ENCODE measurements at regions not wholly inside any gene's neighbourhood (a gene's known extent, or its start where the extent isn't known, plus 50 kb on each side); places are given as distances from the start of the nearest gene placed in this dataset.

GRCh38 chr12:107912421-107913004, 138.0 kb downstream of the ASCL4 start:
- Histone ChIP-seq H3K36me3 (ENCODE audit: low read depth) (no peaks in the 10 kb centered on the region), H3K9me3 (no peaks in the 10 kb centered on the region), H3K4me1 (ENCODE audit: low read depth) (no peaks in the 10 kb centered on the region), H3K4me3 (no peak overlapping the region)
- ATAC-seq (peak; percentile 77), DNase-seq (peak; percentile 40 to 53 (median 48))
- intact Hi-C loops (cut with DNase I, micrococcal nuclease): no loop called here
- TF ChIP-seq CTCF (IDR thresholded peaks at IDR 0.05): peak; percentile 48

DNA sequence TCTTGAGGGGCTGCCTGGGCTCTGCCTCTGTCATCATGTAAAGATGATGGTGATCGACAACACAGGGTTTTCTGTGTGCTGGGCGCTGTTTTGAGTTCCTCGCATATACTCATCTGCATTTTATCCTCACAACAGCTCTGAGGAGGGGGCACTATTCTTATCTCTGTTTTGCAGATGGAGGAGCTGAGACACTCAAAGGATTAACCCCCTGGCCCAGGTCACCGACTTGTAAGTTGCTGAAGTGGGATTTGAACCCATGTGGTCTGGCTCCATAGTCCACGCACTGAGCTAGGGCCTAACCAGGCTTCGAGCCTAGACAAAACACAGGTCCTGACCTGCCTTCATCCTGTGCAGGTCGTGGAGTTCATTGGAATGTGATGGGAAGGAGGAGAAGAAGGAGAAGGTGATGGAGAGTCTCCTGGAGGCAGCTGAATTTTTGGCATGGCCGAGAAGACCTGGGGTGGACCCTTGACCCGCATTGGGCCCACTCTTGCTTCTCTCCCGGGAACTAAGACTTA, 140.0 kb downstream of the ASCL4 start:
- intact Hi-C loops (cut with DNase I, micrococcal nuclease): no loop called here
- no peaks in the 10 kb centered on the region for H3K36me3 ChIP-seq (ENCODE audit: low read depth)
- H3K4me1 ChIP-seq (ENCODE audit: low read depth): no peaks in the 10 kb centered on the region
- no peak for TF ChIP-seq CTCF (IDR thresholded peaks at IDR 0.05)
- H3K9me3 ChIP-seq: no peaks in the 10 kb centered on the region
- no peak for ATAC-seq
- H3K4me3 ChIP-seq: no peak overlapping the region
- DNase-seq: no peak

DNA sequence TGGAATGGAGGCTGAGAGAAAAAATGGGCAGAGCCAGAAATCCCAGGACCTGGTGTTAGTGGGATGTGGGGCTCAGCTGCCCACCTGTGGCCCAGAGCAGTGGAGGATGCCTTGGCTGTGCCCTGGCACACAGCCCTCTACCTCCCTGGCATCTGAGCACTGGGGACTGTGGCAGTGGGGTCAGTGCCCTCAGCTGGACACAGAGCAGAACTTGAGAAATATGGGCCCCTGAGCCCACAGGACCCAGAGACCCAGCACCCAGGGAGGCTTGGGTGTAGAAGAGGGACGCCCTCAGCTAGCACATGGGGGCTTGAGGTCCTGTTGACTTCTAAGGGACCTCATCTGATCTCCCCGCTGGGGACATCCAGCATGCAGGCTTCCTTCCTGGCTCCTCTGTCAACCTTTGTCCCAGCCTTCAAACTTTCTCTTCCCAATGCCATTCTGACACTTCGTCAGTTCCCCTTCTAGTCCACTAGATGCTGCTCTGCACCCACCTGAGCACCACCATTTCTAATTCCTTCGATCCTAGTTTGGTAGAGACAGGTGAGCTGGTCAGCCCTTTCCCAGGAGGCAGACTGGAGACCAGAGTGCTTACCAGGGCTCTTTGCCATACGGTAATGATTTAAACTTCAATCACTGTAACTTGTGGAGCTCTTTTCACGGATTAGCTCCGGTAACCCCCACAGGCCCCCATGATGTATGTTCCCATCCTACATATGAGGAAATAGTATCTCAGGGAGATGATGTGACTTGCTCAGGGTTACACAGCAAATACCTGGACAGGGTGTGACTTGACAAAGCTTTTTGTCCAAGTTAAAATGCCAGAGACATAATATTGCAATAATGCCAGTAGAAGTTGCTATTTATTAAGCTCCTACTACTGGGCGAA, 143.7 kb downstream of the ASCL4 start:
- TF ChIP-seq CTCF (IDR thresholded peaks at IDR 0.05): no peak
- Histone ChIP-seq H3K4me1 (ENCODE audit: low read depth) (no peaks in the 10 kb centered on the region), H3K36me3 (ENCODE audit: low read depth) (no peaks in the 10 kb centered on the region), H3K9me3 (no peaks in the 10 kb centered on the region), H3K4me3 (no peak overlapping the region)
- no peak for DNase-seq
- ATAC-seq: peak; percentile 53
- intact Hi-C loops (cut with DNase I, micrococcal nuclease): no loop called here

- no peaks in the 10 kb centered on the region for H3K36me3 ChIP-seq (ENCODE audit: low read depth)
- H3K4me3 ChIP-seq: no peak overlapping the region
- no peaks in the 10 kb centered on the region for H3K4me1 ChIP-seq (ENCODE audit: low read depth)
- ATAC-seq (no peak), DNase-seq (no peak)
- no peaks in the 10 kb centered on the region for H3K9me3 ChIP-seq
- intact Hi-C loops (cut with DNase I, micrococcal nuclease): no loop called here
- TF ChIP-seq CTCF (IDR thresholded peaks at IDR 0.05): no peak
Measured at GRCh38 chr12:107921062-107921461, 146.6 kb downstream of the ASCL4 start.

DNA sequence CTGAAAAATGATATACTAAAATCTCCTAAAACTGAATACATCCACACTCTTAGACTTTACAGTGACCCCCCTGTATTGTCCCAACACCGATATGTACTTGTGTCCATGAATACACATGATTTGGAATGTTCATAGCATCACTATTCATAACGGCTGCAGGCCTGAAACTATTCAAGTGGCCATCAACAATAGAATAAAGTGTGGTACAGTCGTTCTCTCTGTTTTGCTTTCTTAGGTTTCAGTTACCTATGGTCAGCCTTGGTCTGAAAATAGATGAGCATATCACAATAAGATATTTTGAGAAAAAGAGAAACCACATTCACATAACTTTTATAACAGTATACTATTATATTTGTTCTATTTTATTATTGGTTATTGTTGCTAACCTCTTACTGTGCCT, 150.6 kb downstream of the ASCL4 start:
- no peak for TF ChIP-seq CTCF (IDR thresholded peaks at IDR 0.05)
- no peak for DNase-seq
- intact Hi-C loops (cut with DNase I, micrococcal nuclease): no loop called here
- Histone ChIP-seq H3K36me3 (ENCODE audit: low read depth) (no peaks in the 10 kb centered on the region), H3K9me3 (no peaks in the 10 kb centered on the region), H3K4me1 (ENCODE audit: low read depth) (no peaks in the 10 kb centered on the region), H3K4me3 (no peak overlapping the region)
- no peak for ATAC-seq
